Thyroid gland (tissue), 4 donors: ENCODE measurements at regions not wholly inside any gene's neighbourhood (a gene's known extent, or its start where the extent isn't known, plus 50 kb on each side); places are given as distances from the start of the nearest gene placed in this dataset.

Source experiments
- CTCF ChIP-seq, 6 experiments: fragments of 200-600 bp in 3 of 6; fragments of 450-650 bp in 3 of 6; sonication (generic) in 3 of 6; IDR thresholded peaks; one replicate each; pipeline ENCODE4 v1.5.1; 2016 to 2019; ENCODE audit warnings: antibody characterized with exemption in 6 of 6, mild to moderate bottlenecking in 2 of 6, inconsistent platforms in 1 of 6, moderate library complexity in 1 of 6
- POLR2A ChIP-seq, 2 donors: fragments of 450-650 bp; IDR thresholded peaks; one replicate each; pipeline ENCODE4 v1.6.1; 2017; ENCODE audit warnings: antibody characterized with exemption in 2 of 2, mild to moderate bottlenecking in 2 of 2, moderate library complexity in 1 of 2

GRCh38 chr6:169088762-169089161 lies 164.9 kb downstream of the THBS2 start:
- TF ChIP-seq CTCF (IDR thresholded peaks at IDR 0.05): no peak
- TF ChIP-seq POLR2A (IDR thresholded peaks at IDR 0.05): no peak
